GM19043 (cell line): ENCODE measurements at regions not wholly inside any gene's neighbourhood (a gene's known extent, or its start where the extent isn't known, plus 50 kb on each side); places are given as distances from the start of the nearest gene placed in this dataset.

Experiments
- ATAC-seq: cut with Tn5 transposase; IDR thresholded peaks from one replicate; pipeline ENCODE4 v1.9.1; 2021; ENCODE audit warnings: low read depth; ENCODE audit not compliant: unreplicated experiment

GRCh38 chr16:63372815-63373214 is 1336.6 kb upstream of the CDH8 start:
- ATAC-seq, result no peak

DNA sequence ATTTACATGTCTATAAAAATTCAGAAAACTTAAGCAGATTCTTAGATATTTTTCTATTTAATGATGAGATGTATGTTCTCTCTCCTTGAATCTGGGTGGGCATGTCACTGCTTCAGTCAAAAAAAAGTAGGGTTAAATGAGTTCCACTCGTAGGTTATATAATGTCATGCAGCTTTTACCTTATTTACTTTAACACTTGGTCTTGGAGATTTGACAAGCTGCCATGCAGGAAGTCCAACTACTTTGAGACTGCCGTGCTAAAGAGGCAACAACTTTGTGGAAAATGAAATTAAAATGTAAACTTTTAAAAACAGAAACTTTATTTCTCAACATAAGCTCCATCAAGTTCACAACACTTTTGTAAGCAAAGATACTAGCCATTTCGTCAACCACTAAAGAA is 1336.0 kb upstream of the CDH8 start:
- no peak for ATAC-seq

DNA sequence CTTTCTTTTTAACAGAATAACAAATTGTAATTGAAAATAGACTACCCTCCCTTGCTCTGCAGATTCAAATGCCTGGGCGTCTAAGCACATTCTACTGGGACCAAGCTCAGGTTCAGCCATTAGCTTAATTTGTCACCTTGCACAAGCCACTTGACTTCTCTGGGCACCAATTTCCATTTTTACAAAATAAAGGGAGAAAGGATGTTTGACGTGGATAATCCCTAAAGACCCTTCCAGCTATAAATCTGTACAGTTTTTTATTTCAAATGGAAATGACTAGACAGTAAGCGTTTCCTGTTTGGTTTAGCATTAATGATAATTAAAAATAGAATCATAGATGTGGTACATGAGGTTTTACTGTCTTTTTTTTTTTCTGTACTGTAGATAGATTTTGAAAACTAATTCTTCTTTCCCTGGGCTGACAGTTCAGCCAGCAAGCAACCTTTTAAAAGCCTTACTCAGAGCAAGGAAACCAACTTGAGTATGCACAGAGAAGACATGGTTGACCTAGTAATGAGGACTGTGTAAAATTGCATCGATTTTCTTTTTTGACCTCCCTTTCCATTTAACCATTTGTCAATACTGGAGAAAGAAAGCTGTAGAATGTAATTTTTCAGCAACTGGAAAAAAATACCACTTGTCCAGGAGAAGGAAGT is 1329.5 kb upstream of the CDH8 start:
- ATAC-seq, result no peak

DNA sequence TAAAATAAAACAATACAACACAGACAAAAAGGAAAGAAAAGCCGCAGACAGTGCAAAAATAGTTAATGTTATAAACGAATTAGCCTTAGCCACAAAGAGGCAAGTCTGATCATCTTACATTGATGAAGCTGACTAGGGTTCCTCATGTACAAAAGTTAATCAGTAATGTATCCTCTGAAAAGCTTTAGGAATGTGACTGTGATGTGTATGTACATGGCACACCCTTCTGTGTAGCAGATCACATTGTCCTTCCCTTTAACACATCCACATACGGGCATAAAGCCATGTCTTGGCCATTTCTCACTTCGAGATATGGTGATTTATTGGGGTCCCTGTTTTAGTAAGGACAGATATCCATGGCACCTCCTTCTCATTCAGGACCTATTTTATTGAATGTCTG is 1327.5 kb upstream of the CDH8 start:
- ATAC-seq, result no peak

DNA sequence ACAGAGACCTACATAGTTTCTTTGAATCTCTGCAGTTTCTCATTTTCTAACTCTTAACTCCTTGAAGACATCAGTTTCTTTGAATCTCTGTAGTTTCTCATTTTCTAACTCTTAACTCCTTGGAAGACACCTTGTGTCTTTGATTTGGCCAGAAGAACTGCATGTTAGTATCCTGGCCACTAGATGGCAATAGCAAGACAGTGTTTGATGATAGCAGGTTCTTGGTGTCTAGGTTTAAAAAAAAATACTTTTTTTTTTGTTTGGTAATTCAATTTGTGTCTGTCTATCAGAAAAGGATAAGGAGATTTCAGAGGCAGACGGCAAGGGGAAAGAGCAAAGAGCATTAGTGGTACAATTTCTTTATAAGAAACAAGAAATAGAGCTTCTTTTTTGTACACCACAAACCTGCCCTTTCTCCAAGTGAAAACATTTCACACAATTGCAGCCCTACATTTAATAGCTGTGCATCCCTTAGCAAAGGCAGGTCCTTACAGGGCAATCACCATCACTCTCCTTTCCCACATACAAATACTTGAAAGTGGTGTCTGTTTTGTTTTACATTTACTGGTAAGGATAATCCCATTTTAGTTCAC is 1324.9 kb upstream of the CDH8 start:
- ATAC-seq, result peak; percentile 55

- no peak for ATAC-seq
Observed at GRCh38 chr16:63349961-63350360, 1313.7 kb upstream of the CDH8 start.

GRCh38 chr16:63346000-63346399 is 1309.8 kb upstream of the CDH8 start:
- ATAC-seq, result no peak

DNA sequence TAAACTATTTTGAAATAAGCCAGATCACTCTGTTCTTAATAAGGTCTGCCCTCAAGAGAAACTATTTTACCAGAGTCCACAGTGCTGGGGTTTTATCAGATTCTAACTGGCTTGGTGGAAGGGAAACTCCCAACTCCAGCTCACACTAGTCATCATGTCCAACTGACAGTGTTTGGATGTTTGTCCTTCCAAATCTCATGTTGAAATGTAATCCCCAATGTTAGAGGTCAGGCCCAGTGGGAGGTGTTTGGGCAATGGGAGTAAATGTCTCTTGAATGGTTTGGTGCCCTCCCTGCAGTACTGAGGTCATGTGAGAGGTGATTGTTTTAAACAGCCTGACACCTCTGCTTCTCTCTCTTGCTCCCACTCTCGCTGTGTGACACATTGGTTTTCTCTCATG is 1301.0 kb upstream of the CDH8 start:
- no peak for ATAC-seq

- ATAC-seq, result no peak
Observed at GRCh38 chr16:63331111-63331510, 1294.9 kb upstream of the CDH8 start.

DNA sequence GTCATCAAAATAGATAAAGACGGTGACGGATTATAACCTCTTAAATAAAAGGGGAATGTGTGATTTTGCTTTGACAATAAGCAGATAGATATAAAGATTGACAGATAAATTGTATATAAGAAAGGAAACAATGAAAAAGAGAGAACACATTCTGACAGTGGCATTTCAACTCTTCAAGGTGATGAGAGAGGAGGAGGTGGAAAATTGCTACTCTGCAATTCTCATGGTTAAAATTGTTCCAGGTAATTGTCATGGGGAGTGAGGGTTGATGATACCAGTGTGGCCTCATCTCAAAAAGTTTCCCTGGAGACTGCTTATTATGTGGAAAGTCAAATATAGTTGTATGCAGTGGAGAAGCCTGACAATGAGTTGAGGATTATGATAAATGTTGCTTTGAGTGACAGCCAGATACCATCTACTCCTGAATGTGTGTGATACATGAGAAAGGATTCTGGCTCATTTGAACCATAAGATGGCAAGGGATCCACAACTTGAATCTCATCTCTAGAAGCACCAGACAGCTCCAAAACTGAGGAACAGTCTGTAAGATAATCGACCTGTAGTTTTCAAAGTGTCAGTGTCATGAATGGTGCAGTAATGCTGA is 1290.6 kb upstream of the CDH8 start:
- ATAC-seq, result no peak

DNA sequence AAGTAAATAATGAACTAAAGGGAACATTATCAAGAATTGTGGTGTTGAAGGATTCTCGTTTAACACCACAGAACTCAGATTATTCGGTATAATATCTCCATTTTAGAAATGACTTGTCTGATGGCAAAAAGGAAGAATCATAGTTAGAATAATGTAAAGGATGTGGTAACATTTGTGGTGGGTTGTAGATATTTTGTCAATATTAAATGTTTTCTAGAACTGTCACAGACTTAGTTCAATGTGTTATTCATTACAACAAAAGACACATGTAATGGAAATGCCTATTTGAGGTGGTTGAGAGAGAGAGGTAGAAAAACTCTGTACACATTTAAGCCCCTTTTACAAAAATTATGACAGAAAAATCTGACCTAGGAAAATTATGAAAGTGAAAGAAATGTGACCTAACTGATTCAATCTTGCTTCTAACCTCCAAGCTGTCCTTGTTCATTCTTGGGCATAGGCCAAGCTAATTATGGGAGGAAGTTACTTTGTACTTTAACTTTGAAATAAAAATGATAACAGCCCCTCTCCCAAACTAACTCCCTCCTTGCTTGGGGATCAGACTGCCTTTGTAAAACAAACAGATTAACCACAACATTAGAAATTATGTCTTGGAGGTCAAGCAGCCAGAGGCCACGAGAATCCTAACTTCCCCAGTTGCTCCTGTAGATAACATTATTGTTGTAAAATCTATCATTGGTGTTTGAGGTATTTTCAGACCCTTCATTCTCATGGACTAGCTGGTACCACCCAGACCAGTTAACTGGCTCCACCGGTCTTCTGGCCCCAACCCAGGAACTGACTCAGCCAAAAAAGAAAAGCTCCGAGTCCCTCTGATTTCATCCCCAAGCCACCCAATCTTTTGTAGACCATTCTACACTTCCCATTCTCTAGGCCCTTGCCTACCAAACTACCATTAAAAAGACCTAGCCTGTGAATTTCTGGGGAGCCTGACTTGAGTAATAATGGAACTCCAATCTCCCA is 1287.8 kb upstream of the CDH8 start:
- no peak for ATAC-seq

DNA sequence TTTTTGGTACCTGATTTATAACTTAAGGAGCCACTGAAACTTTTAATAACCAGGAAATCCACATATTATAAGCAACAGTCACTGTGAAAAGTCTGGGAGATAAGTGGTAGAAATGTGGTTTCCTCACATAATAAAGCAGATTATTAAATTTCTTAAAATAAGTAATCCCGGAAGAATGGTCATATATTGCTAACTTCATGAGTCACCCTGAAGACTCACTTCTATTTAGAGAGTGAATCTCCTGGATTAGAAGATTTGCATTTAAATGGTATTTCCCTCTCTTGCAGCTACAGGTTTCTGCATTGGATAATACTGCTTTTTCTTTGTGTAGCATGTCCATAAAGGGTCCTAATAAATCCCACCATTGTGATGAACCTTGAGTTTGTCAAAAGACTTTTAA is 1286.8 kb upstream of the CDH8 start:
- no peak for ATAC-seq

- no peak for ATAC-seq
Observed at GRCh38 chr16:63315229-63315628, 1279.0 kb upstream of the CDH8 start.

DNA sequence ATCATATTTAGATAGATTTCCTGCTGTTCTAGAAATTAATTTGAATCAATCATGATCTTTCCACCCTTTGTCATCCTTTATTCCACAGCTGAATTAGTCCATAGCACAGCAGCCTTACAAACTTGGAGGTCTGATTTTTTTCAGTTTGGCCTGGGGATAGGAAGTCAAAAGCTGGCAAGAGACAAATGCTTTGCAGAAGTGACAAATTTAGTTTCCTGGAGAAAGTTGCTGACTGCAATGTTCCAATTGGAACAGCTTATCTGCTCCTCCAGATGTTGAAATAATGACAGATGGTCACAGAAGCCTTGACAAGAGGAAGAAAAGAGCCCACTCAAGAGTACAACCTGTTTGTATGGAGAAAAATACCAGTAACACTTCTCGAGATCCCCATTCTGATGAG is 1276.1 kb upstream of the CDH8 start:
- no peak for ATAC-seq

DNA sequence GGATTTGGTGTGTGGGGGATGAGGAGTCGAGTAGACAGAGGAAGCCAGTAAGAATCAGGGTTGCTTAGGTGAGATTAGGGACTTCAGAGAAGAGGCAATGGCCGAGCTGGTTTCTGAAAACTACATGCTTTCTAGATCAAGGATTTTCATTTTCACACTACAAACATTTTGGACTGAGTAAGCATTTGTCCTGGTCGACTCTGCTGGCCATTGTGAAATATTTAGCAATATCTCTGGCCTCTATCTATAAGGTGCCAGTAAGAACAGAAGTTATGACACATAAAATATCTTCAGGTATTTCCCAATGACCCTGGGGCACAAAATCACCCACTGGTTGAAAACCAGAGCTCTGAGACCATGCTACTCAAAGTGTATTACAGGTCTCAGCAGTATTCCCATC is 1275.1 kb upstream of the CDH8 start:
- ATAC-seq, result no peak

DNA sequence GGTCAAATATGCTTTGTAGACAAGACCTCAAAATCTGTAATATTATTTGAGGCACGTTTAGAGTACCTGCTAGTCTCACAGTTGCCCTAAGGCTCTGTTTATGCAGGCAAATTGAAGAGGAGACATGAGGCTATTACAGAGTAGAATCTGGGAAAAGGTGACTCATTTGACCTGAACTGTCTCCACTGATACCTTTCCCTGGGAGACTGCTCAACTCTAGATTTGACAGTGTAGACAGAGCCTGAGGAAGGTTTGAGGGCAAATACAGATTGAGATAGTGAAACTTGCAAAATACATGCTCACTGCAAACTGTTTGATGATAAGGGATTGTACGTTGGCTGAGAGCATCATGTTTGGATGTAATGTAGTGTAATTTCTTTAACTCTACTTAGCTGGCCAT is 1266.6 kb upstream of the CDH8 start:
- no peak for ATAC-seq

DNA sequence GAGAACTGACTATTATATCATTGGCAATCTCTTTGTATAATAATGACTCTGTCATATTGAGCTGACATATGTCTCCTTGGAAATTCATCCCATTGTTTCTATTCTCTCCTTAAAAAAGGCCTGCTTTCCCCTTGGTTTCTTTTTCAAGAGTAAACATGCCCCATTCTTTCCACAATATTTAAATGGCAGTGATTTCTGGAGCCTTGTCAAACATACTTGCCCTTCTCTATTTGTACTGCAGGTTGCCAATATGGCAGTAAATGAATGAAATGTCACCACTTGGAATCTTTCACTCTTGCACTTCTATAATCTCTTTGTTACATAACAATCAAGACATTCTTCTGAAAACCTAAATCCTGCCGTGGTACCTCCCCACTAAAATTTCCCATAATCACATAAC is 1265.1 kb upstream of the CDH8 start:
- ATAC-seq, result no peak

DNA sequence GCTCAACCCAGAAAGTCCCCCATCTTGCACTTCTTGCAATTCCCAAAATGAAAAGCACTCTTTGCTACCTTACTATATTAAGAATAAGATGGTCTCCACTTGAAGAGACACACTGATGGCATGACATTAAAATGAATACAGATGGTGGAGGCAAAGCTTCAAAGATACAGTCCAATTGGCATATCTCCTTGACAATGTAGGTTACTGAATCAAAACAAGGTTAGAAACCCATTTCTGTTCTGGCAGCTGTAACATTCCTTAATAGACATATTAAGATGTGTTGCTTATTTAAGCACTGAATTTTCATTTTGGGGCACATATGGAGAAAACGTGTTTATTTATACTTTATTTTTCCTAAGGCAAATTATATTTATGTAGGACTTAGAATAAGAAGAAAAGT is 1262.8 kb upstream of the CDH8 start:
- no peak for ATAC-seq

DNA sequence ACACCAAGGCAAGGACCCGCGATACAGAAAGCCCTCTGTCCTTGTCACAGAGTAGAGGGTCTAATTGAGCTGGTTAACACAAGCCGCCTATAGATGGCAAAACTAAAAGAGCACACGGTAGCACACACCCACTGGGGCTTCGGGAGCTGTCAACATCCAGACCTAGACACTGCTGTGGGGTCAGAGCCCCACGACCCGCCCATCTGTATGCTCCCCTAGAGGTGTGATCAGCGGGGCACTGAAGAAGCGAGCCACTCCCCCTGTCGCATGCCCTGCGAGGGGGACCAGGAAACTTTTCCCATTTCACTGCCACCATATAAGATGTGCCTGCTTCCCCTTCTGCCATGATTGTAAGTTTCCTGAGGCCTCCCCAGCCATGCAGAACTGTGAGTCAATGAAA is 1255.8 kb upstream of the CDH8 start:
- ATAC-seq, result no peak

DNA sequence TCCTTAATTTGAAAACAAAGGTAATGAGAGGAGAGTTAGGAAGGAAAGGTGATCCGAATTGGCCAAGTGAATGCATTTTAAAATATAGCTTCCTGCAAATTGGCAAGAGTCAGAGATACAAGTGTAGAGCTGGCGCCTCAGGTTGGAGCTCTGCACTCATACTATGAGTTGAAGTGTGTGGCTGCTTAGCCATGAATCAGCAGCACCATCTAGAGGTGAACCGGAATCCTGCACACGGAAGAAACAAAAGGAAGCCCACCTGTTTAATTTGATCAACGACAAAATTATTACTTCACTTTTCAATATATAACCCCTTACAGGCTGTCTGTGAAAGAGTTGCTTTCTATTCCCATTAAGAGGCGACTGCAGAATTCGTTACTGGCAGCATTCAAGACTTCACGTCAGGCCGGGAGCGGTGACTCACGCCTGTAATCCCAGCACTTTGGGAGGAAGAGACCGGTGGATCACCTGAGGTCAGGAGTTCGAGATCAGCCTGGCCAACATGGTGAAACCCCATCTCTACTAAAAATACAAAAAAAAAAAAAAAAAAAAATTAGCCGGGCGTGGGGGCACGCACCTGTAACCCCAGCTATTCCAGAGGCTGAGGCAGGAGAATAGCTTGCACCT is 1253.7 kb upstream of the CDH8 start:
- no peak for ATAC-seq

GRCh38 chr16:63287401-63287800 is 1251.2 kb upstream of the CDH8 start:
- no peak for ATAC-seq
